Epithelial cell of proximal tubule (primary cell): ENCODE measurements at regions not wholly inside any gene's neighbourhood (a gene's known extent, or its start where the extent isn't known, plus 50 kb on each side); places are given as distances from the start of the nearest gene placed in this dataset.

Experiments used
- DNase-seq: peaks from one replicate; pipeline ENCODE4 v3.0.0-alpha.2; 2011; ENCODE audit warnings: low read depth
- H3K4me3 ChIP-seq: 2 replicates; pipeline ENCODE4 v1.5.1; 2011; ENCODE audit warnings: low read depth, mild to moderate bottlenecking, low read length
- CTCF ChIP-seq: conservative IDR thresholded peaks from 2 replicates; pipeline ENCODE4 v1.5.1; 2012; ENCODE audit warnings: low read depth, mild to moderate bottlenecking, low read length

GRCh38 chr1:59107916-59108315 is 189.0 kb upstream of the FGGY start:
- no peak overlapping the region for H3K4me3 ChIP-seq
- no peak for DNase-seq
- no peak for TF ChIP-seq CTCF

- no peak for DNase-seq
- no peak overlapping the region for H3K4me3 ChIP-seq
- no peak for TF ChIP-seq CTCF
Measured at GRCh38 chr1:59108481-59109317, 188.2 kb upstream of the FGGY start.

GRCh38 chr1:59110271-59110670 is 186.6 kb upstream of the FGGY start:
- DNase-seq: no peak
- TF ChIP-seq CTCF: no peak
- no peak overlapping the region for H3K4me3 ChIP-seq

DNA sequence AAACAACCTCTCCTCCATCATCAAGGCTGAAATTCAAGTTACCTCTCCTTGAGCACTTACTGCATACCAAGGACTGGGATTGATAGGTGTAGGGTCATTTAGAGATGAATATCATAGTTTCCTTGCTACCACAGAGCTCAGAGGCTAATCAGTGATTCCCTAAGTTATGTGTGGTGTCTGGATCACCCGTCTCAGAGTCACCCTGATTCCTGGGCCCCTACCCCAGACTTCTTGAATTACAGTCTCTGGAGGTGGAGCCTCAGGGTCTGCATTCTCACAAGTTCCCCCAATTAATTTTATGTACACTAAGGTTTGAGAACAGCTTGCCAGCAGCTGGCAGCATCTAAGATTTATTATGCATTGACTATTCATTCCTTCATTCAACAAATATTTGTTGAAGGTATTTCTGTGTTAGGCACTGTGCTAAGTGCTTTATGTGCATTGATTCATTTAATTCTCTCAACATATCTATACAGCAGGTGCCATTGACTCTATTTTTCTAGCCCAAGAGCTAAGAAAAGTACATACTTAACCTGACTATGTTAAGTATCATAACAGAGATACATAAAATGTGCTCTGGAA is 182.9 kb upstream of the FGGY start:
- no peak overlapping the region for H3K4me3 ChIP-seq
- TF ChIP-seq CTCF: no peak
- no peak for DNase-seq

- no peak for DNase-seq
- TF ChIP-seq CTCF: no peak
- H3K4me3 ChIP-seq: no peak overlapping the region
Measured at GRCh38 chr1:59115865-59116264, 181.0 kb upstream of the FGGY start.

DNA sequence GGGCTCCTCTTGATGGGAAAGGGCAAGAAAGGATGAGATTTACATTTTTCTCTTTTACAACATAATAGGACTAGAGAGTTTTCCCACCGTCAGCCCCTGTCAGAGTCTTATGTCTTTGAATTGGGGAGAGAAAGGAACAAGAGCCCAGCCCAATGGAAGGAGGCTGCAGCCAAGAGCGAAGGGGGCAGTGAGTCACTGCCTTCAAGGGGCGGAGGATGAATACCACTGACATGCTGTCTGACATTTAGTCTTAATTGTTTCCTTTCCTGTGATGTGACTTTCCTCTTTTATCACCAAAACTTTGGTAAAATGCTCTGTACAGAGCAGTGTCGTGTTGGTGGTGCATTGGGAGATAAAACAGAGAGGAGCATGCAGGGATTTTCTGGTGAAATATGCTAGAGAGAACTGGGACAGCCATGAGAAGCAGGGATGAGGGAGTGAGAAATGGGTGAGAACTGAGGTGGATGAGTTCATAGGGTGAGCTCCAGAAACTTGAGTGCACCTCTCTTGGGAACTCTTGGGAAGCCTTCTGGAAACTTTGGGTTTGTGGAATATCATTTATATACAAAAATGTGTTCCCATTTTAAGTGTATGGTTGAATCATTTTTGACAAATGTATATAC is 179.9 kb upstream of the FGGY start:
- no peak overlapping the region for H3K4me3 ChIP-seq
- no peak for TF ChIP-seq CTCF
- no peak for DNase-seq
